GM23338 (cell line): ENCODE measurements at regions not wholly inside any gene's neighbourhood (a gene's known extent, or its start where the extent isn't known, plus 50 kb on each side); places are given as distances from the start of the nearest gene placed in this dataset.

Source experiments
- CREB1 ChIP-seq: fragments of 250-450 bp; sonication (Bioruptor Pico); IDR thresholded peaks from 2 replicates; pipeline ENCODE4 v1.5.0; 2020; ENCODE audit warnings: low read depth, mild to moderate bottlenecking, moderate library complexity
- EZH2 ChIP-seq: fragments of 200-600 bp; sonication (generic); IDR thresholded peaks from one replicate; pipeline ENCODE4 v1.8.0; 2017; ENCODE audit warnings: antibody characterized with exemption, mild to moderate bottlenecking, low read depth; ENCODE audit not compliant: unreplicated experiment
- EZH2phosphoT487 ChIP-seq: fragments of 200-600 bp; sonication (generic); IDR thresholded peaks from one replicate; pipeline ENCODE4 v1.8.1; 2018; ENCODE audit warnings: antibody characterized with exemption; ENCODE audit not compliant: unreplicated experiment
- JUNB ChIP-seq: IDR thresholded peaks from one replicate; pipeline ENCODE4 v1.6.1; 2016; ENCODE audit warnings: antibody characterized with exemption; ENCODE audit not compliant: unreplicated experiment
- NANOG ChIP-seq: IDR thresholded peaks from 2 replicates; pipeline ENCODE4 v1.6.1; 2016; ENCODE audit warnings: antibody characterized with exemption, borderline replicate concordance
- POLR2AphosphoS5 ChIP-seq: IDR thresholded peaks from 2 replicates; pipeline ENCODE4 v1.6.1; 2016; ENCODE audit warnings: antibody characterized with exemption, low read depth
- STAT1 ChIP-seq: IDR thresholded peaks from one replicate; pipeline ENCODE4 v1.6.1; 2016; ENCODE audit warnings: antibody characterized with exemption; ENCODE audit not compliant: unreplicated experiment
- TF ChIP-seq, protein P1 (sequence below), 2 experiments: fragments of 200-600 bp in 1 of 2; sonication (generic) in 1 of 2; conservative IDR thresholded peaks; 2 replicates each; pipeline versions ENCODE4 v1.5.1 to v1.6.1; 2016 to 2017; ENCODE audit warnings: antibody characterized with exemption in 2 of 2, low read depth in 2 of 2, mild to moderate bottlenecking in 2 of 2, moderate library complexity in 1 of 2
- TF ChIP-seq, protein P2 (sequence below): IDR thresholded peaks from one replicate; pipeline ENCODE4 v1.6.1; 2018; ENCODE audit warnings: antibody characterized with exemption; ENCODE audit not compliant: unreplicated experiment
- TF ChIP-seq, protein P3 (sequence below): IDR thresholded peaks from 2 replicates; pipeline ENCODE4 v1.6.1; 2016; ENCODE audit warnings: antibody characterized with exemption
- TF ChIP-seq, protein P4 (sequence below): fragments of 250-450 bp; sonication (Bioruptor Pico); IDR thresholded peaks from 2 replicates; pipeline ENCODE4 v1.5.0; 2020; ENCODE audit warnings: mild to moderate bottlenecking, moderate library complexity

DNA sequence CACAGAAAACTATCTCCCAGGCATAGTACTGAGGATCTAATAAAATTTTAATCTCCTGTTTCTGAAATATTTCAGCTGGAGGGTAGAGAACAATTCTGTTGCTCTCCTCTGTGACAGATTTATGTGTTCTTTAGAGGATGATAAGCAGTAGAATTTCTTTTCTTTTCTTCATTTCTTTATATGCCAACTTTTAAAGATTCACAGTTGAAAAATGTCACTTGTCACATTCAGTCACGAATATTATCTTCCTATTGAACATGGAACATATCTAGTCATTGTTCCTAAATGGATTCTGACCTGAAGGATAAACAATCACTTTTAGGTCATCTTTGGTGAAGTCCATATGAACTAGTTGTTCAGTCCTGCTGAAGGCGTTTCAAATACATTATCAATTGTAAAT, 585.5 kb upstream of the DPPA4 start:
- TF ChIP-seq, protein P1, sequence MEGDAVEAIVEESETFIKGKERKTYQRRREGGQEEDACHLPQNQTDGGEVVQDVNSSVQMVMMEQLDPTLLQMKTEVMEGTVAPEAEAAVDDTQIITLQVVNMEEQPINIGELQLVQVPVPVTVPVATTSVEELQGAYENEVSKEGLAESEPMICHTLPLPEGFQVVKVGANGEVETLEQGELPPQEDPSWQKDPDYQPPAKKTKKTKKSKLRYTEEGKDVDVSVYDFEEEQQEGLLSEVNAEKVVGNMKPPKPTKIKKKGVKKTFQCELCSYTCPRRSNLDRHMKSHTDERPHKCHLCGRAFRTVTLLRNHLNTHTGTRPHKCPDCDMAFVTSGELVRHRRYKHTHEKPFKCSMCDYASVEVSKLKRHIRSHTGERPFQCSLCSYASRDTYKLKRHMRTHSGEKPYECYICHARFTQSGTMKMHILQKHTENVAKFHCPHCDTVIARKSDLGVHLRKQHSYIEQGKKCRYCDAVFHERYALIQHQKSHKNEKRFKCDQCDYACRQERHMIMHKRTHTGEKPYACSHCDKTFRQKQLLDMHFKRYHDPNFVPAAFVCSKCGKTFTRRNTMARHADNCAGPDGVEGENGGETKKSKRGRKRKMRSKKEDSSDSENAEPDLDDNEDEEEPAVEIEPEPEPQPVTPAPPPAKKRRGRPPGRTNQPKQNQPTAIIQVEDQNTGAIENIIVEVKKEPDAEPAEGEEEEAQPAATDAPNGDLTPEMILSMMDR (conservative IDR thresholded peaks at IDR 0.05; ENCODE audit: low read depth in 2 of 2), result no peak
- TF ChIP-seq, protein P2, sequence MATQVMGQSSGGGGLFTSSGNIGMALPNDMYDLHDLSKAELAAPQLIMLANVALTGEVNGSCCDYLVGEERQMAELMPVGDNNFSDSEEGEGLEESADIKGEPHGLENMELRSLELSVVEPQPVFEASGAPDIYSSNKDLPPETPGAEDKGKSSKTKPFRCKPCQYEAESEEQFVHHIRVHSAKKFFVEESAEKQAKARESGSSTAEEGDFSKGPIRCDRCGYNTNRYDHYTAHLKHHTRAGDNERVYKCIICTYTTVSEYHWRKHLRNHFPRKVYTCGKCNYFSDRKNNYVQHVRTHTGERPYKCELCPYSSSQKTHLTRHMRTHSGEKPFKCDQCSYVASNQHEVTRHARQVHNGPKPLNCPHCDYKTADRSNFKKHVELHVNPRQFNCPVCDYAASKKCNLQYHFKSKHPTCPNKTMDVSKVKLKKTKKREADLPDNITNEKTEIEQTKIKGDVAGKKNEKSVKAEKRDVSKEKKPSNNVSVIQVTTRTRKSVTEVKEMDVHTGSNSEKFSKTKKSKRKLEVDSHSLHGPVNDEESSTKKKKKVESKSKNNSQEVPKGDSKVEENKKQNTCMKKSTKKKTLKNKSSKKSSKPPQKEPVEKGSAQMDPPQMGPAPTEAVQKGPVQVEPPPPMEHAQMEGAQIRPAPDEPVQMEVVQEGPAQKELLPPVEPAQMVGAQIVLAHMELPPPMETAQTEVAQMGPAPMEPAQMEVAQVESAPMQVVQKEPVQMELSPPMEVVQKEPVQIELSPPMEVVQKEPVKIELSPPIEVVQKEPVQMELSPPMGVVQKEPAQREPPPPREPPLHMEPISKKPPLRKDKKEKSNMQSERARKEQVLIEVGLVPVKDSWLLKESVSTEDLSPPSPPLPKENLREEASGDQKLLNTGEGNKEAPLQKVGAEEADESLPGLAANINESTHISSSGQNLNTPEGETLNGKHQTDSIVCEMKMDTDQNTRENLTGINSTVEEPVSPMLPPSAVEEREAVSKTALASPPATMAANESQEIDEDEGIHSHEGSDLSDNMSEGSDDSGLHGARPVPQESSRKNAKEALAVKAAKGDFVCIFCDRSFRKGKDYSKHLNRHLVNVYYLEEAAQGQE, result no peak
- no peak for TF ChIP-seq EZH2phosphoT487
- TF ChIP-seq, protein P3, sequence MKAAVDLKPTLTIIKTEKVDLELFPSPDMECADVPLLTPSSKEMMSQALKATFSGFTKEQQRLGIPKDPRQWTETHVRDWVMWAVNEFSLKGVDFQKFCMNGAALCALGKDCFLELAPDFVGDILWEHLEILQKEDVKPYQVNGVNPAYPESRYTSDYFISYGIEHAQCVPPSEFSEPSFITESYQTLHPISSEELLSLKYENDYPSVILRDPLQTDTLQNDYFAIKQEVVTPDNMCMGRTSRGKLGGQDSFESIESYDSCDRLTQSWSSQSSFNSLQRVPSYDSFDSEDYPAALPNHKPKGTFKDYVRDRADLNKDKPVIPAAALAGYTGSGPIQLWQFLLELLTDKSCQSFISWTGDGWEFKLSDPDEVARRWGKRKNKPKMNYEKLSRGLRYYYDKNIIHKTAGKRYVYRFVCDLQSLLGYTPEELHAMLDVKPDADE, result no peak
- no peak for TF ChIP-seq POLR2AphosphoS5
- TF ChIP-seq EZH2, result no peak
- TF ChIP-seq CREB1 (CRISPR knock-in tag), result no peak
- TF ChIP-seq JUNB, result no peak
- TF ChIP-seq STAT1, result no peak
- TF ChIP-seq NANOG, result no peak
- TF ChIP-seq, protein P4, sequence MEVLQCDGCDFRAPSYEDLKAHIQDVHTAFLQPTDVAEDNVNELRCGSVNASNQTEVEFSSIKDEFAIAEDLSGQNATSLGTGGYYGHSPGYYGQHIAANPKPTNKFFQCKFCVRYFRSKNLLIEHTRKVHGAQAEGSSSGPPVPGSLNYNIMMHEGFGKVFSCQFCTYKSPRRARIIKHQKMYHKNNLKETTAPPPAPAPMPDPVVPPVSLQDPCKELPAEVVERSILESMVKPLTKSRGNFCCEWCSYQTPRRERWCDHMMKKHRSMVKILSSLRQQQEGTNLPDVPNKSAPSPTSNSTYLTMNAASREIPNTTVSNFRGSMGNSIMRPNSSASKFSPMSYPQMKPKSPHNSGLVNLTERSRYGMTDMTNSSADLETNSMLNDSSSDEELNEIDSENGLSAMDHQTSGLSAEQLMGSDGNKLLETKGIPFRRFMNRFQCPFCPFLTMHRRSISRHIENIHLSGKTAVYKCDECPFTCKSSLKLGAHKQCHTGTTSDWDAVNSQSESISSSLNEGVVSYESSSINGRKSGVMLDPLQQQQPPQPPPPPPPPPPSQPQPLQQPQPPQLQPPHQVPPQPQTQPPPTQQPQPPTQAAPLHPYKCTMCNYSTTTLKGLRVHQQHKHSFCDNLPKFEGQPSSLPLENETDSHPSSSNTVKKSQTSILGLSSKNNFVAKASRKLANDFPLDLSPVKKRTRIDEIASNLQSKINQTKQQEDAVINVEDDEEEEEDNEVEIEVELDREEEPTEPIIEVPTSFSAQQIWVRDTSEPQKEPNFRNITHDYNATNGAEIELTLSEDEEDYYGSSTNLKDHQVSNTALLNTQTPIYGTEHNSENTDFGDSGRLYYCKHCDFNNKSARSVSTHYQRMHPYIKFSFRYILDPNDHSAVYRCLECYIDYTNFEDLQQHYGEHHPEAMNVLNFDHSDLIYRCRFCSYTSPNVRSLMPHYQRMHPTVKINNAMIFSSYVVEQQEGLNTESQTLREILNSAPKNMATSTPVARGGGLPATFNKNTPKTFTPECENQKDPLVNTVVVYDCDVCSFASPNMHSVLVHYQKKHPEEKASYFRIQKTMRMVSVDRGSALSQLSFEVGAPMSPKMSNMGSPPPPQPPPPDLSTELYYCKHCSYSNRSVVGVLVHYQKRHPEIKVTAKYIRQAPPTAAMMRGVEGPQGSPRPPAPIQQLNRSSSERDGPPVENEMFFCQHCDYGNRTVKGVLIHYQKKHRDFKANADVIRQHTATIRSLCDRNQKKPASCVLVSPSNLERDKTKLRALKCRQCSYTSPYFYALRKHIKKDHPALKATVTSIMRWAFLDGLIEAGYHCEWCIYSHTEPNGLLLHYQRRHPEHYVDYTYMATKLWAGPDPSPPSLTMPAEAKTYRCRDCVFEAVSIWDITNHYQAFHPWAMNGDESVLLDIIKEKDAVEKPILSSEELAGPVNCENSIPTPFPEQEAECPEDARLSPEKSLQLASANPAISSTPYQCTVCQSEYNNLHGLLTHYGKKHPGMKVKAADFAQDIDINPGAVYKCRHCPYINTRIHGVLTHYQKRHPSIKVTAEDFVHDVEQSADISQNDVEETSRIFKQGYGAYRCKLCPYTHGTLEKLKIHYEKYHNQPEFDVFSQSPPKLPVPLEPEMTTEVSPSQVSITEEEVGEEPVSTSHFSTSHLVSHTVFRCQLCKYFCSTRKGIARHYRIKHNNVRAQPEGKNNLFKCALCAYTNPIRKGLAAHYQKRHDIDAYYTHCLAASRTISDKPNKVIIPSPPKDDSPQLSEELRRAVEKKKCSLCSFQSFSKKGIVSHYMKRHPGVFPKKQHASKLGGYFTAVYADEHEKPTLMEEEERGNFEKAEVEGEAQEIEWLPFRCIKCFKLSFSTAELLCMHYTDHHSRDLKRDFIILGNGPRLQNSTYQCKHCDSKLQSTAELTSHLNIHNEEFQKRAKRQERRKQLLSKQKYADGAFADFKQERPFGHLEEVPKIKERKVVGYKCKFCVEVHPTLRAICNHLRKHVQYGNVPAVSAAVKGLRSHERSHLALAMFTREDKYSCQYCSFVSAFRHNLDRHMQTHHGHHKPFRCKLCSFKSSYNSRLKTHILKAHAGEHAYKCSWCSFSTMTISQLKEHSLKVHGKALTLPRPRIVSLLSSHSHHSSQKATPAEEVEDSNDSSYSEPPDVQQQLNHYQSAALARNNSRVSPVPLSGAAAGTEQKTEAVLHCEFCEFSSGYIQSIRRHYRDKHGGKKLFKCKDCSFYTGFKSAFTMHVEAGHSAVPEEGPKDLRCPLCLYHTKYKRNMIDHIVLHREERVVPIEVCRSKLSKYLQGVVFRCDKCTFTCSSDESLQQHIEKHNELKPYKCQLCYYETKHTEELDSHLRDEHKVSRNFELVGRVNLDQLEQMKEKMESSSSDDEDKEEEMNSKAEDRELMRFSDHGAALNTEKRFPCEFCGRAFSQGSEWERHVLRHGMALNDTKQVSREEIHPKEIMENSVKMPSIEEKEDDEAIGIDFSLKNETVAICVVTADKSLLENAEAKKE (CRISPR knock-in tag), result no peak
